ENCODE measurements at regions not wholly inside any gene's neighbourhood (a gene's known extent, or its start where the extent isn't known, plus 50 kb on each side); places are given as distances from the start of the nearest gene placed in this dataset.

GRCh38 chr2:150150144-150150543 is 337.3 kb downstream of the RND3 start:
- DNase-seq (ENCODE audit: low spot score) = no peak
- intact Hi-C loops (cut with DNase I) = no loop called here

GRCh38 chr2:150147889-150148683 is 339.4 kb downstream of the RND3 start:
- intact Hi-C loops (cut with DNase I) = no loop called here
- no peak for DNase-seq (ENCODE audit: low spot score)

GRCh38 chr2:150146879-150147278 is 340.6 kb downstream of the RND3 start:
- intact Hi-C loops (cut with DNase I) = no loop called here
- no peak for DNase-seq (ENCODE audit: low spot score)

GRCh38 chr2:150145299-150145692 is 342.2 kb downstream of the RND3 start:
- intact Hi-C loops (cut with DNase I) = no loop called here
- no peak for DNase-seq (ENCODE audit: low spot score)

- no peak for DNase-seq (ENCODE audit: low spot score)
- intact Hi-C loops (cut with DNase I) = no loop called here
These were observed 342.7 kb downstream of the RND3 start for GRCh38 chr2:150144546-150145298.

GRCh38 chr2:150143087-150143536 is 344.4 kb downstream of the RND3 start:
- intact Hi-C loops (cut with DNase I) = no loop called here
- DNase-seq (ENCODE audit: low spot score) = no peak

GRCh38 chr2:150142561-150142960 is 344.9 kb downstream of the RND3 start:
- intact Hi-C loops (cut with DNase I) = no loop called here
- DNase-seq (ENCODE audit: low spot score) = no peak

GRCh38 chr2:150141226-150142001 is 346.1 kb downstream of the RND3 start:
- intact Hi-C loops (cut with DNase I) = no loop called here
- no peak for DNase-seq (ENCODE audit: low spot score)

GRCh38 chr2:150140777-150141176 is 346.7 kb downstream of the RND3 start:
- DNase-seq (ENCODE audit: low spot score) = no peak
- intact Hi-C loops (cut with DNase I) = no loop called here

- intact Hi-C loops (cut with DNase I) = no loop called here
- no peak for DNase-seq (ENCODE audit: low spot score)
These were observed 348.9 kb downstream of the RND3 start for GRCh38 chr2:150138587-150138986.

- intact Hi-C loops (cut with DNase I) = no loop called here
- no peak for DNase-seq (ENCODE audit: low spot score)
These were observed 350.0 kb downstream of the RND3 start for GRCh38 chr2:150137338-150138069.

- DNase-seq (ENCODE audit: low spot score) = no peak
- intact Hi-C loops (cut with DNase I) = no loop called here
These were observed 350.6 kb downstream of the RND3 start for GRCh38 chr2:150136893-150137292.

- no peak for DNase-seq (ENCODE audit: low spot score)
- intact Hi-C loops (cut with DNase I) = no loop called here
These were observed 351.1 kb downstream of the RND3 start for GRCh38 chr2:150136401-150136800.

GRCh38 chr2:150135223-150135883 is 352.1 kb downstream of the RND3 start:
- DNase-seq (ENCODE audit: low spot score) = no peak
- intact Hi-C loops (cut with DNase I) = no loop called here

- intact Hi-C loops (cut with DNase I) = no loop called here
These were observed 353.1 kb downstream of the RND3 start for GRCh38 chr2:150134223-150134857.

GRCh38 chr2:150133623-150134022 is 353.8 kb downstream of the RND3 start:
- no peak for DNase-seq (ENCODE audit: low spot score)
- intact Hi-C loops (cut with DNase I) = no loop called here

More at GRCh38 chr2:150134223-150134857, 353.1 kb downstream of the RND3 start:
- DNase-seq (ENCODE audit: low spot score) = no peak

- intact Hi-C loops (cut with DNase I) = no loop called here
- DNase-seq (ENCODE audit: low spot score) = no peak
These were observed 357.4 kb downstream of the RND3 start for GRCh38 chr2:150129921-150130575.

- intact Hi-C loops (cut with DNase I) = no loop called here
- no peak for DNase-seq (ENCODE audit: low spot score)
These were observed 359.5 kb downstream of the RND3 start for GRCh38 chr2:150127995-150128394.
